GM12878 (cell line): ENCODE measurements at regions not wholly inside any gene's neighbourhood (a gene's known extent, or its start where the extent isn't known, plus 50 kb on each side); places are given as distances from the start of the nearest gene placed in this dataset.

Experiments
- ATAC-seq: fragments of 200-7000 bp; cut with Tn5 transposase; 3 replicates; pipeline ENCODE4 v1.9.1; 2020; ENCODE audit warnings: mild to moderate bottlenecking, moderate library complexity
- BruUV-seq: library from RNA; stranded (reverse); fragments of 400-500 nt; replicated peaks from 2 replicates; lab custom pipeline; 2021; lab: Mats Ljungman, UMichigan
- CTCF ChIA-PET: fragments of 300-600 bp; sonication (Branson Sonifier 250); formaldehyde crosslinking; extraction: SDS; loops from one replicate; lab custom pipeline; 2021; ENCODE audit warnings: inconsistent platforms; lab: Yijun Ruan, JAX
- POLR2A ChIA-PET: fragments of 350-600 bp; formaldehyde crosslinking; extraction: SDS; loops from one replicate; lab custom pipeline; 2021; ENCODE audit warnings: inconsistent platforms; lab: Charles Lee
- RAD21 ChIA-PET: fragments of 300-600 bp; sonication (Branson Sonifier 250); formaldehyde crosslinking; loops from one replicate; lab custom pipeline; 2023; ENCODE audit warnings: antibody characterized with exemption; ENCODE audit not compliant: unreplicated experiment; lab: Charles Lee
- SMC1A ChIA-PET: fragments of 300-600 bp; sonication (Branson Sonifier 250); formaldehyde crosslinking; loops from one replicate; lab custom pipeline; 2023; ENCODE audit not compliant: unreplicated experiment, uncharacterized antibody; lab: Charles Lee
- DNase-seq: peaks from one replicate; pipeline ENCODE4 v3.0.0-alpha.2; 2011; ENCODE audit warnings: low read depth, low spot score
- FAIRE-seq: peaks from 3 replicates; lab custom pipeline; 2011; peaks lifted over from hg19 to GRCh38; lab: Jason Lieb, UNC
- H2AFZ ChIP-seq: 2 replicates; pipeline ENCODE4 v1.6.0; 2011; ENCODE audit warnings: low read depth, low read length, control low read depth; ENCODE audit not compliant: control insufficient read depth
- H3K27ac ChIP-seq: 2 replicates; pipeline ENCODE4 v1.5.1; 2011; ENCODE audit warnings: control low read depth; ENCODE audit not compliant: control insufficient read depth, insufficient read depth
- H3K27me3 ChIP-seq, 2 experiments: replicated peaks in 1 of 2; 2 replicates each; pipeline versions ENCODE4 v1.6.0 to v1.6.1; 2011; ENCODE audit warnings: low read length in 1 of 2; ENCODE audit not compliant: control insufficient read depth in 2 of 2, insufficient read depth in 2 of 2
- H3K36me3 ChIP-seq, 2 experiments: 2 replicates each; pipeline ENCODE4 v1.5.1; 2011; ENCODE audit warnings: low read length in 1 of 2; ENCODE audit not compliant: control insufficient read depth in 2 of 2, insufficient read depth in 2 of 2
- H3K4me1 ChIP-seq: 2 replicates; pipeline ENCODE4 v1.6.1; 2011; ENCODE audit warnings: mild to moderate bottlenecking, low read length, moderate library complexity, mixed read lengths; ENCODE audit not compliant: control insufficient read depth, insufficient read depth
- H3K4me2 ChIP-seq: 2 replicates; pipeline ENCODE4 v1.6.0; 2011; ENCODE audit warnings: control low read depth; ENCODE audit not compliant: control insufficient read depth, insufficient read depth
- H3K4me3 ChIP-seq: fragments of 200-600 bp; sonication (generic); 2 replicates; pipeline ENCODE4 v1.5.1; 2016
- H3K79me2 ChIP-seq: 2 replicates; pipeline ENCODE4 v1.6.0; 2011; ENCODE audit warnings: low read length; ENCODE audit not compliant: control insufficient read depth, insufficient read depth
- H3K9ac ChIP-seq: 2 replicates; pipeline ENCODE4 v1.8.0; 2011; ENCODE audit warnings: low read length, control low read depth, mixed read lengths; ENCODE audit not compliant: control insufficient read depth, insufficient read depth
- H3K9me3 ChIP-seq: replicated peaks from 3 replicates; pipeline ENCODE4 v1.5.1; 2011; ENCODE audit warnings: mild to moderate bottlenecking, low read length; ENCODE audit not compliant: control insufficient read depth, insufficient read depth
- H4K20me1 ChIP-seq: 2 replicates; pipeline ENCODE4 v1.6.0; 2011; ENCODE audit not compliant: control insufficient read depth, insufficient read depth
- ASH2L ChIP-seq: fragments of 300-600, 200-600 bp; sonication (generic); IDR thresholded peaks from 2 replicates; pipeline ENCODE4 v1.6.1; 2017; ENCODE audit warnings: low read depth, mild to moderate bottlenecking, borderline replicate concordance
- ATF7 ChIP-seq: fragments of 450-650 bp; IDR thresholded peaks from 2 replicates; pipeline ENCODE4 v1.6.1; 2016; ENCODE audit warnings: low read depth, mild to moderate bottlenecking
- BHLHE40 ChIP-seq, 2 experiments: fragments of 450-650 bp in 1 of 2; IDR thresholded peaks; 2 replicates each; pipeline ENCODE4 v1.6.1; 2011 to 2017; ENCODE audit warnings: low read depth in 2 of 2, borderline replicate concordance in 1 of 2, improper control_type of control experiment in 1 of 2, low read length in 1 of 2, mild to moderate bottlenecking in 1 of 2
- FOXM1 ChIP-seq: IDR thresholded peaks from 2 replicates; pipeline ENCODE4 v1.6.1; 2012; ENCODE audit warnings: low read depth, mild to moderate bottlenecking, inconsistent platforms, low read length, moderate library complexity
- HCFC1 ChIP-seq: fragments of 150-350 bp; IDR thresholded peaks from 2 replicates; pipeline ENCODE4 v1.6.1; 2014; ENCODE audit warnings: low read length
- HDGF ChIP-seq: fragments of 450-650 bp; IDR thresholded peaks from 2 replicates; pipeline ENCODE4 v1.6.1; 2016; ENCODE audit warnings: antibody characterized with exemption
- IKZF2 ChIP-seq, 2 experiments: fragments of 450-650 bp; IDR thresholded peaks; 2 replicates each; pipeline ENCODE4 v1.6.1; 2017; ENCODE audit warnings: mild to moderate bottlenecking in 2 of 2, moderate library complexity in 2 of 2
- NR2F1 ChIP-seq: fragments of 450-650 bp; conservative IDR thresholded peaks from 2 replicates; pipeline ENCODE4 v1.6.1; 2017; ENCODE audit warnings: mild to moderate bottlenecking
- RAD21 ChIP-seq: IDR thresholded peaks from 2 replicates; pipeline ENCODE4 v1.6.1; 2011; ENCODE audit warnings: mild to moderate bottlenecking, low read depth, low read length, moderate library complexity; ENCODE audit not compliant: insufficient read depth
- RFX5 ChIP-seq: IDR thresholded peaks from 2 replicates; pipeline ENCODE4 v1.6.1; 2011; ENCODE audit warnings: low read depth, low read length, improper control_type of control experiment
- SMARCA5 ChIP-seq: fragments of 450-650 bp; IDR thresholded peaks from 2 replicates; pipeline ENCODE4 v1.6.1; 2017; ENCODE audit warnings: mild to moderate bottlenecking
- SP1 ChIP-seq: IDR thresholded peaks from one replicate; pipeline ENCODE4 v1.6.1; 2011; ENCODE audit warnings: low read depth, low read length
- STAT1 ChIP-seq: fragments of 450-650 bp; conservative IDR thresholded peaks from 2 replicates; pipeline ENCODE4 v1.6.1; 2014; ENCODE audit warnings: antibody characterized with exemption, mild to moderate bottlenecking
- WGBS: methylation state at CpG from one replicate; pipeline ENCODE4 v1.1.6; 2016; ENCODE audit warnings: low lambda C conversion rate; ENCODE audit not compliant: insufficient replicate concordance, insufficient coverage; ENCODE audit errors: missing lambda C conversion rate; 5-methylcytosine and 5-hydroxymethylcytosine counted together
- in situ Hi-C: fragments of 300-500 bp; cut with MboI; formaldehyde crosslinking; loops from 9 replicates; pipeline ENCODE4 v1.14.3; 2018; ENCODE audit warnings: mixed read lengths
- intact Hi-C: fragments of 100-400 bp; cut with micrococcal nuclease; formaldehyde crosslinking; loops from one replicate; pipeline ENCODE4 v1.14.2; 2022; ENCODE audit not compliant: unreplicated experiment
- TF ChIP-seq, protein P1 (sequence below): fragments of 450-650 bp; IDR thresholded peaks from 2 replicates; pipeline ENCODE4 v1.6.1; 2014; ENCODE audit warnings: mild to moderate bottlenecking
- TF ChIP-seq, protein P2 (sequence below): IDR thresholded peaks from 2 replicates; pipeline ENCODE4 v1.6.1; 2011; ENCODE audit warnings: low read depth, low read length, improper control_type of control experiment, borderline replicate concordance

DNA sequence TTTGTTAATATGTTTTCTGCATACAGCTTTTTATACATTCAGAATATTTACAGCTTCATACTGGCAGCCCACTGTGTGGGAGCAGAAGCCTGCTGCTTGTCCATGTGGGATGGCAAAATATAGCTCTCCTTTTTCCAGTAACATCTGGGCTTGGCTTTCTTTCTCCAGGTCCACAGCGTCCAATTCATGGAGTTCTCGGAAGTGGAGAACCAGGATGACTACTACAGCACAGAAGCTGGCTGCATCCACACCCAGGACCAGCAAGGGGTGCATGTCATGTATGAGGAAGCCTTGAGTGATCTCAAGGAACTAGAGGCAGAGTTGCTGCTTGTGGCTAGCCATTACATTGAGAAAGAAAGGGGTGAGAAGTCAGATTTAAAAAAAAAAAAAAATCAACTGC is 143.1 kb downstream of the CD164 start:
- no peaks in the 10 kb centered on the region for H3K79me2 ChIP-seq
- SMC1A ChIA-PET = no interaction called here
- no peaks in the 10 kb centered on the region; a peak in 1 of 4 replicates for H3K27me3 ChIP-seq
- no peak overlapping the region for H3K4me3 ChIP-seq
- no peaks in the 10 kb centered on the region for H3K9me3 ChIP-seq
- intact Hi-C loops = no loop called here
- ATAC-seq (no peak), DNase-seq (no peak)
- TF ChIP-seq SMARCA5 = no peak
- no peak for TF ChIP-seq HCFC1
- no peak for TF ChIP-seq ASH2L
- TF ChIP-seq RAD21 = no peak
- no peak for TF ChIP-seq BHLHE40 (IDR thresholded peaks at IDR 0.05; ENCODE audit: borderline replicate concordance in 1 of 2, low read depth in 2 of 2, low read length in 1 of 2)
- TF ChIP-seq ATF7 = no peak
- no peak for TF ChIP-seq NR2F1
- TF ChIP-seq IKZF2 (IDR thresholded peaks at IDR 0.05) = no peak
- no peak for TF ChIP-seq SP1
- TF ChIP-seq STAT1 = no peak
- no peak for TF ChIP-seq HDGF
- TF ChIP-seq RFX5 = no peak
- no peak for TF ChIP-seq FOXM1
- TF ChIP-seq, protein P1, sequence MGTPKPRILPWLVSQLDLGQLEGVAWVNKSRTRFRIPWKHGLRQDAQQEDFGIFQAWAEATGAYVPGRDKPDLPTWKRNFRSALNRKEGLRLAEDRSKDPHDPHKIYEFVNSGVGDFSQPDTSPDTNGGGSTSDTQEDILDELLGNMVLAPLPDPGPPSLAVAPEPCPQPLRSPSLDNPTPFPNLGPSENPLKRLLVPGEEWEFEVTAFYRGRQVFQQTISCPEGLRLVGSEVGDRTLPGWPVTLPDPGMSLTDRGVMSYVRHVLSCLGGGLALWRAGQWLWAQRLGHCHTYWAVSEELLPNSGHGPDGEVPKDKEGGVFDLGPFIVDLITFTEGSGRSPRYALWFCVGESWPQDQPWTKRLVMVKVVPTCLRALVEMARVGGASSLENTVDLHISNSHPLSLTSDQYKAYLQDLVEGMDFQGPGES = no peak
- TF ChIP-seq, protein P2, sequence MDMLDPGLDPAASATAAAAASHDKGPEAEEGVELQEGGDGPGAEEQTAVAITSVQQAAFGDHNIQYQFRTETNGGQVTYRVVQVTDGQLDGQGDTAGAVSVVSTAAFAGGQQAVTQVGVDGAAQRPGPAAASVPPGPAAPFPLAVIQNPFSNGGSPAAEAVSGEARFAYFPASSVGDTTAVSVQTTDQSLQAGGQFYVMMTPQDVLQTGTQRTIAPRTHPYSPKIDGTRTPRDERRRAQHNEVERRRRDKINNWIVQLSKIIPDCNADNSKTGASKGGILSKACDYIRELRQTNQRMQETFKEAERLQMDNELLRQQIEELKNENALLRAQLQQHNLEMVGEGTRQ = no peak
- TF ChIP-seq, all 136 proteins: peak for 0
- in situ Hi-C loops = no loop called here
- RAD21 ChIA-PET = no interaction called here
- 34% methylated on average over 2 of the region's 2 CpGs for WGBS
- Histone ChIP-seq H3K4me2 (no peak overlapping the region), H3K36me3 (no peaks in the 10 kb centered on the region), H4K20me1 (no peaks in the 10 kb centered on the region), H3K4me1 (no peaks in the 10 kb centered on the region), H2AFZ (no peak overlapping the region), H3K27ac (no peak overlapping the region), H3K9ac (no peak overlapping the region)
- POLR2A ChIA-PET = no interaction called here
- FAIRE-seq = no peak
- BruUV-seq = no TSS peak
- CTCF ChIA-PET = no interaction called here
